PC-9 (cell line): ENCODE measurements at regions not wholly inside any gene's neighbourhood (a gene's known extent, or its start where the extent isn't known, plus 50 kb on each side); places are given as distances from the start of the nearest gene placed in this dataset.

ENCODE experiments used
- CTCF ChIP-seq: fragments of 200-600 bp; sonication (generic); conservative IDR thresholded peaks from 2 replicates; pipeline ENCODE4 v1.6.1; 2017; ENCODE audit warnings: mixed run types, antibody characterized with exemption, mild to moderate bottlenecking, moderate library complexity
- EZH2 ChIP-seq: fragments of 200-600 bp; sonication (generic); IDR thresholded peaks from 2 replicates; pipeline ENCODE4 v1.8.0; 2017; ENCODE audit warnings: antibody characterized with exemption, low read depth

GRCh38 chr4:176864238-176864637, 71.5 kb upstream of the VEGFC start:
- no peak for TF ChIP-seq EZH2
- TF ChIP-seq CTCF: no peak
